ENCODE measurements at regions not wholly inside any gene's neighbourhood (a gene's known extent, or its start where the extent isn't known, plus 50 kb on each side); places are given as distances from the start of the nearest gene placed in this dataset.

- no peak overlapping the region for H3K4me3 ChIP-seq (ENCODE audit: low read depth, low read length)
- no peak for DNase-seq (ENCODE audit: low read depth)
- no peak for TF ChIP-seq MYC (IDR thresholded peaks at IDR 0.05; ENCODE audit: low read depth, low read length)
- TF ChIP-seq MAX (IDR thresholded peaks at IDR 0.05; ENCODE audit: low read depth, low read length) = no peak
- TF ChIP-seq CTCF (IDR thresholded peaks at IDR 0.05; ENCODE audit: low read depth, low read length) = no peak
- TF ChIP-seq POLR2A (IDR thresholded peaks at IDR 0.05; ENCODE audit: extremely low read depth, insufficient read length) = no peak
These were observed 563.8 kb upstream of the MARCKS start for GRCh38 chr6:113293423-113293740.

- no peak for TF ChIP-seq CTCF (IDR thresholded peaks at IDR 0.05; ENCODE audit: low read depth, low read length)
- TF ChIP-seq MAX (IDR thresholded peaks at IDR 0.05; ENCODE audit: low read depth, low read length) = no peak
- TF ChIP-seq POLR2A (IDR thresholded peaks at IDR 0.05; ENCODE audit: extremely low read depth, insufficient read length) = no peak
- no peak for TF ChIP-seq MYC (IDR thresholded peaks at IDR 0.05; ENCODE audit: low read depth, low read length)
- no peak for DNase-seq (ENCODE audit: low read depth)
These were observed 557.6 kb upstream of the MARCKS start for GRCh38 chr6:113299531-113299930.

GRCh38 chr6:113301651-113302050 is 555.5 kb upstream of the MARCKS start:
- H3K4me3 ChIP-seq (ENCODE audit: low read depth, low read length) = no peak overlapping the region
- TF ChIP-seq MAX (IDR thresholded peaks at IDR 0.05; ENCODE audit: low read depth, low read length) (no peak), POLR2A (IDR thresholded peaks at IDR 0.05; ENCODE audit: extremely low read depth, insufficient read length) (no peak), MYC (IDR thresholded peaks at IDR 0.05; ENCODE audit: low read depth, low read length) (no peak), CTCF (IDR thresholded peaks at IDR 0.05; ENCODE audit: low read depth, low read length) (no peak)

More at GRCh38 chr6:113299531-113299930, 557.6 kb upstream of the MARCKS start:
- no peak overlapping the region for H3K4me3 ChIP-seq (ENCODE audit: low read depth, low read length)

GRCh38 chr6:113304116-113304515 is 553.0 kb upstream of the MARCKS start:
- no peak for TF ChIP-seq POLR2A (IDR thresholded peaks at IDR 0.05; ENCODE audit: extremely low read depth, insufficient read length)
- TF ChIP-seq CTCF (IDR thresholded peaks at IDR 0.05; ENCODE audit: low read depth, low read length) = no peak
- TF ChIP-seq MYC (IDR thresholded peaks at IDR 0.05; ENCODE audit: low read depth, low read length) = no peak
- TF ChIP-seq MAX (IDR thresholded peaks at IDR 0.05; ENCODE audit: low read depth, low read length) = no peak
- H3K4me3 ChIP-seq (ENCODE audit: low read depth, low read length) = no peak overlapping the region
- no peak for DNase-seq (ENCODE audit: low read depth)

More at GRCh38 chr6:113301651-113302050, 555.5 kb upstream of the MARCKS start:
- DNase-seq (ENCODE audit: low read depth) = no peak

- peak; percentile 59 for DNase-seq (ENCODE audit: low read depth)
- no peak for TF ChIP-seq POLR2A (IDR thresholded peaks at IDR 0.05; ENCODE audit: extremely low read depth, insufficient read length)
- TF ChIP-seq CTCF (IDR thresholded peaks at IDR 0.05; ENCODE audit: low read depth, low read length) = peak; percentile 73
- no peak overlapping the region for H3K4me3 ChIP-seq (ENCODE audit: low read depth, low read length)
These were observed 550.5 kb upstream of the MARCKS start for GRCh38 chr6:113306552-113307145.

- DNase-seq (ENCODE audit: low read depth) = no peak
- TF ChIP-seq CTCF (IDR thresholded peaks at IDR 0.05; ENCODE audit: low read depth, low read length) (no peak), POLR2A (IDR thresholded peaks at IDR 0.05; ENCODE audit: extremely low read depth, insufficient read length) (no peak), MAX (IDR thresholded peaks at IDR 0.05; ENCODE audit: low read depth, low read length) (no peak), MYC (IDR thresholded peaks at IDR 0.05; ENCODE audit: low read depth, low read length) (no peak)
- H3K4me3 ChIP-seq (ENCODE audit: low read depth, low read length) = no peak overlapping the region
These were observed 548.9 kb upstream of the MARCKS start for GRCh38 chr6:113308266-113308665.

Data from NB4 (cell line).